ENCODE measurements at regions not wholly inside any gene's neighbourhood (a gene's known extent, or its start where the extent isn't known, plus 50 kb on each side); places are given as distances from the start of the nearest gene placed in this dataset.
"Not testable (repeated sequence)": the region's sequence is repeated elsewhere in the genome, so short reads cannot be mapped to it uniquely, and the experiment has no call there.

DNA sequence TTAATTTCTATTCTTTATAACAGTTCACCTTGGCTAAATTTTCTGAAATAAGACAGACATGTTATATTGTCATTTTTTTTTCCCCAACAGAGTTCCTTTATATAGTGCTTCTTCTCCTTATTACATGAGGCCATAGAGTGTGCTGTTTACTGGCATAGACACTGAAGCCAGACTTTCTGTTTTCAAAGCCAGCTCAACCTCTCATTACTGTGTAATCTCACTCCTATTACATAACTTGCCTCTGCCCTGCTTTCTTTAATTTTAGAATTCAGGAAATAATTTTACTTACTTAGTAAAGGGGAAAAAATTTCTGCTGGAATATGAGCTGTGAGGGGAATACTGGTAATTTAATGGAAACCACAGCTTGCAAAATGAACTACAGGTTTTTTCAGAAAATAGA is 1380.4 kb downstream of the SLITRK1 start:
- DNase-seq, result no peak

DNA sequence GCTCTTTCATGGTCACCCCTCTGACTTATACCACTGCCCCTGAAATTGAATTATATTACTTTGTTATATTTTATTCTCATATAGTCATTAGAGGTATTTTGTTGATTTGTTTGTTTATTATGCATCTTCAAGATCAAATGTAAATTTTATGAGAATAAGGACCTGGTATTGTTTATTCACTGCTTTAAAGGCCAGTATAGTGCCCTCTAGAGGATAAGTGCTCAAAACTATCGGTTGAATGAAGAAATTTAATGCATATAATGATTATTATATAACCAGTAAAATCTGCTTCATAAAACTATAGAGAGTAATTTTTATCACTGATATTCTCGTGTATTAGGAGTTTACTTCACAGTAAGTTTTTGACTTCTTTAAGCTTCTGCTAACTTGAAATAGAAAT is 1401.9 kb downstream of the SLITRK1 start:
- no peak for DNase-seq

DNA sequence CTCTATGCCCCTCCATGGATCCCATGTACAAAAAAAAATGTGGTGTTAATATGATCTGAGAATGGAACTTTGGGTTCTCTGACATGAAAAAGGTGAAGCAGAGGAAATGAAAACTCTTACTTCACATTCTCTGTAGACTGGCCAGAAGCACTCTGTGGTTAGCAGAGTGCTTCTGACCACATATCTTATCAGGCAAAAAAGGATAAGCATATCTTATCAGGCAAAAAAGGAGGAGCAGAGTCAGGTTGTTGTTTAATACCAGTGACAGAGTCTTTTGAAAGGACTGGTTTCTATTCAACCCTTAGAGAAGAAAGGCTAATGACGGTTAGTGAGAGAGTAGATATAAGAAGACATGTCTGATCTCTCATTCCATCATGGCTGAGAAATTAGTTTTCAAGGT is 1404.8 kb downstream of the SLITRK1 start:
- DNase-seq, result no peak

DNA sequence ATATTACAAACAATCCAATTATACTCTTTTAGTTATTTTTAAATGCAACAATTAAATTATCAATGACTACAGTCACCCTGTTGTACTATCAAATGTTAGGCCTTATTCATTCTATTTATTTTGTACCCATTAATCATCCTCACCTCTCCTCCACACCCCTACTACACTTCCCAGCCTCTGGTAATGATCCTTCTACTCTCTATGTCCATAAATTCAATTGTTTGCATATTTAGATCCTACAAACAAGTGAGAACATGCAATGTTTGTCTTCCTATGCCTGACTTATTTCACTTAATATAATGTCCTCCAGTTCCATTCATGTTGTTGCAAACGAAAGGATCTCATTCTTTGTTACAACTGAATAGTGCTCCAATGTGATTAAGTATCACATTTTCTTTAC is 1414.6 kb downstream of the SLITRK1 start:
- no peak for DNase-seq

DNA sequence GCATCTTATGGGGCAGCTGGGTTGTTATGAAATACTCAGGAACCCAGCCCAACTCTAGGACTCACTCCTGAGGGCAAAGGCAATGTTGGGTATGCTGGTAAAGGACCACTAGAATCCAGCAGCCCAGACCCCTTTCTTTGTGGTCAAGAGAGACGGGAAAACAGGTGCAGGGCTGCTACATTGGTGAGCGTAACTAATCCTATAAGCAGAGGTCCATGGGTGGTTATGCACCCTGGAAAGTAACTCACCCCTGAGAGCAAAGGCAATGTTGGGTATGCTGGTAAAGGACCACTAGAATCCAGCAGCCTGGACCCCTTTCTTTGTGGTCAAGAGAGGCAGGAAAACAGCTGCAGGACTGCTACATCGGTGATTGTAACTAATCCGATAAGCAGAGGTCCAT is 1422.7 kb downstream of the SLITRK1 start:
- not testable (repeated sequence) for DNase-seq

DNA sequence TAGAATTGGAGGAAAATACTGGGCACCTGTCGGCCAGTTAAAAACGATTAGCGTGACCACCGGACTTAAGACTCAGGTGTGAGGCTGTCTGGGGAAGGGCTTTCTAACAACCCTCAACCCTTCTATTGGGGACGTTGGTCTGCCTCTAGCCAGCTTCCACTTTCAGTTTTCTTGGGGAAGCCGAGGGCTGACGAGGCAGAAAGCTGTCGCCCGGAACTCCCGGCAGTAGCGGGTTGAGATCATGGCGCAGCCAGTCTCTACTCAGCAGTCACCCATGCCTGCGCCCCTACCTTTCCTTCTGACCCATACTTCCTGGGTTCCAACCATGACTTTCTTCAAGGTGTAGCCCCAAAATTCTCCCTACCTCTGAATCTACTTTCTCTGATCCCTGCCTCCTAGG is 1424.1 kb downstream of the SLITRK1 start:
- DNase-seq, result no peak

DNA sequence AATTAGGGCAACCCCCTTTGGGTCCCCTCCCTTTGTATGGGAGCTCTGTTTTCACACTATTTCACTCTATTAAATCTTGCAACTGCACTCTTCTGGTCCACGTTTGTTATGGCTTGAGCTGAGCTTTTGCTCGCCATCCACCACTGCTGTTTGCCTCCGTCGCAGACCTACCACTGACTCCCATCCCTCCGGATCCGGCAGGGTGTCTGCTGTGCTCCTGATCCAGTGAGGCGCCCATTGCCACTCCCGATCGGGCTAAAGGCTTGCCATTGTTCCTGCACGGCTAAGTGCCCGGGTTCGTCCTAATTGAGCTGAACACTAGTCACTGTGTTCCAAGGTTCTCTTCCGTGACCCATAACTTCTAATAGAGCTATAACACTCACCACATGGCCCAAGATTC is 1424.7 kb downstream of the SLITRK1 start:
- DNase-seq, result not testable (repeated sequence)

DNA sequence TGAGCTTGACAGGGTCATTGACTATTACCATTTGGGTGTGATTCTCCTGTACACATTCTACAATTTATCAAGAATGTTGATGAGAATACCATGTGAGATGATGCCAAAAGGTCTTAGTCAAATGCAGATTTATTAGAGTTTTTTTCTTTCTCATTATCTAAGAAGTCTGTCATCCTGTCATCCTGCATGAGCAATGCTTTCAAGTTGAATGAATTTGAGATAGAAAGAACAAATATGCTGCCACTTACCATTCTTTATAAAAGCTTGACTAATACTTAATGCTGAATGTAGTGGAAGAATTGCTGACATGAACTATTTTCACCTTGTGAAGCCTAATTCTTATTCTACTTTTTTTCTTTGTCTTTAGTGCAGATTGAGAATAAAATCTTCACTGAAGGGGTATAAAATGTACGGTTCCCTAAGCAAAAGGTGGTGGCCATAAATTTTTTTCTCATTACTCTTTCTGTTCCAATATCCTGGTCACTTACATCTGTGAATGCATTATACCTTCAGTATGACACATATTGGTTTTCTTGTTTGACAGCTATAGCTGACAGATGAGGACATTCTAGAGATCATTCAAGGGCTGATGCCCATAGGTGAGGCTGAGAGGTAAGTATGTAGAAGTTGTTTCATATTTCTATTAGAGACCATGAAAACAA is 1434.7 kb downstream of the SLITRK1 start:
- no peak for DNase-seq

DNA sequence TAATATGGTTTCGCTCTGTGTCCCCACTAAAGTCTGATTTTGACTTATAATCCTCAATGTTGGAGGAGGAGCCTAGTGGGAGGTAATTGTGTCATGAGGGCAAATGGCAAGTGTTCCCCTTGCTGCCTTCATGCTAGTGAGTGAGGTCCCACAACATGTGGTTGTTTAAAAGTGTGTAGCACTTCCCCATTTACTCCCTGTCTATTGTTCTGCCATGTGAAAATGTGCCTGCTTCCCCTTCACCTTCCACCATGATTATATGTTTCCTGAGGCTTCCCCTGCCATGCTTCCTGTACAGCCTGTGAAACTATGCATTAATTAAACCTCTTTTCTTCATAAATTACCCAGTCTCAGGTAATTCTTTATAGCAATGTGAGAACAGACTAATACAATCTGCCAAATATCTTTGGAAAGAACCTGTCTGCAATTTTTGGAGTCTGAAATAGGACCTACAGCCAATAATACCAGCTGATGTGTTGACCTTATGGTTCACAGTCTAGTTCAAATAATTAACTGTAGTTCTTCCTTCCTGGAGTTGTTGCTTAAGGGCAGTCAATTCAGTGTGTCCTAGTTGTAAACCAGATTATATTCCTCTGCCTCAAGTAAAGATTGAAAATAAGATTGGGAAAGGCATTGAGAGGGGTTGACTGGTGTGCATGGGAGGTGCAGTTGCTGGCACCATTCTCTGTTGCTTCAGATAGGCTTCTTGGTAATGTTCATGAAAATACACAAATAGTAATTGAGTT is 1442.9 kb downstream of the SLITRK1 start:
- no peak for DNase-seq

DNA sequence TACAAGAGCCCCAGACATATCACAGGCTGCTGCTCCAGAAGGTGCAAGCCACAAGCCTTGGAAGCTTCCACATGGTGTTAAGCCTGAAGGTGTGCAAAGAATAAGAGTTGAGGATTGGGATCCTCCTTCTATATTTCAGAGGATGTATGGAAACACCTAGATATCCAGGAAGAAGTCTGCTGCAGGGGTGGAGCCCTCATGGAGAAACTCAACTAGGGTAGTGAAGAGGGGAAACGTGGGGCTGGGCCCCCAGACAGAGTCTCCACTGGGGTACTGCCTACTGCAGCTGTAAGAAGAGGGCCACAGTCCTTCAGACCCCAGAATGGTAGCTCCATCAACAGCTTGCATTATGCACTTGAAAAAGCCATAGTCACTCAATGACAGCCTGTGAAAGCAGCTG is 1444.0 kb downstream of the SLITRK1 start:
- no peak for DNase-seq

DNA sequence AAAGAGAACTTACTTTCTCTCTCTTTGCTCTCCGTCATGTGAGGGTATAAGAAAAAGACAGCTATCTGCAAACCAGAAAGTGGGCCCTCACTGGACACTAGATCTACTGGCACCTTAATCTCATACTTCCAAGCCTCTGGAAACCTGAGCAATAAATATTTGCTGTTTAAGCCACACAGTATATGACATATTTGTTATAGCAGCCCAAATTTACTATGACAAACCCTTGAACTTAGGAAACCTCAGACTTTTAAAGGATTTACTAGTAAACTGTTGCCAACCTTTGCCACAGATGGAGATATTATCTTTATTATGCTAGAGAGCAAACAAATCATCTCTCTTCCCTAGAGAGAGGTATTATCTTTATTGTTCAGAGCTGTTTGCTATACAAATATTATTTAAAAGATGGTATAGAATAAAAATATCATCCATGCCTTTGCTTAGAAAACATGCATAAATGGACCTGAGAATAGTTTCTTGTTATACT is 1446.1 kb downstream of the SLITRK1 start:
- no peak for DNase-seq

DNA sequence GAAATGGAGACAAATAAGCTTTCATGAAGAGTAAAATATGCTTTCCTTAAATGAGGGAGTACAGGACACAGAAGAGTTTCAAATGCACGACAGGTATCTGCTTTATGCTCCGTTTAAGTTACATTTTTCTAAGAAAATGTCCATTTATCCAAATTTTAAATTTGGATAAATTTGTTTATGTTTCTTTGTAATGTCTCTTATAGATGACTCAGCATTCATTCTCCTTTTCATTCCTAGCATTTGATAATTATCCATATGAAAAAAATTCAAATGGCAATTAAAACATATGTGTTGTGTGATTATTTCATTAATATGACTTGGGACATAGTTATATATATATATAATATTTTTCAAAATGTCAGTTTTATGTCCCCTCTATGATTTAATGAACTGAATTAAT is 1449.3 kb downstream of the SLITRK1 start:
- DNase-seq, result no peak

DNA sequence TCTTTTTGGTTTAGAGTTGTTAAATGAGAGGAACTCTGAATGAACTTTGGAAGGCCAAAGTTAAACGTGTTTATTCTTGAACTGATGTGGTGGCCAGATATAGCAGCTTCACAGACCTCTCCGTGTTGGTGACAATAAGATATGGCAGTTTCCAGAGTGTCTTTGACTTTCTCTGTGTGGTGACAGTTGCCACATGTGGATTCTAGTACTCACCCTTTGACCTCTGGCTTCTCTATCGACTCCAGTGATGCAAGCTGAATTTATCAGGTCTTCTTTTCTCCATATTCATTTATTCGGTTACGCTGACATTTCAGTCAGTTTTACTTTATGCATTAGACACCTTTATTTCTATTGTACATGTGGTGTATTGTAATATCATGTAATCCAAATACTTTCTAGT is 1469.5 kb downstream of the SLITRK1 start:
- no peak for DNase-seq

DNA sequence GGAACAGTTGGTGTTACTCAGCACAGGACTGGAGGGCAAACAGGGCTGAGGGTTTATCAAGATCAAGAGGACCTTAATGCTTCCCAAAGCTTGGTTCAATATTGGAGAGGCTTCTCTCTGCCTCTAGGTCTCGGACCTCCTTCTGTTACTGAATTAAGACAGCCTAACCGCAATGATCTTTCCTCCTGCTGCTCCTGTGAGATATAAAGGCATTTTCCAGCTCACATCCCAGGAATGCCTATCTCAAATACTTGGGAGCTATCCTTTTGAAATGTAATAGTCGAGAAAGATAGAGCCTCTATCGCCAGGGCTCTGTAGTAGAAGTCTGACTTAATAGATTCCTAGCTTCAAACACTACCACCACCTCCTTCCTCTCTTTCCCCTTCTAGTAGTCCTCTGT is 1475.0 kb downstream of the SLITRK1 start:
- DNase-seq, result no peak

DNA sequence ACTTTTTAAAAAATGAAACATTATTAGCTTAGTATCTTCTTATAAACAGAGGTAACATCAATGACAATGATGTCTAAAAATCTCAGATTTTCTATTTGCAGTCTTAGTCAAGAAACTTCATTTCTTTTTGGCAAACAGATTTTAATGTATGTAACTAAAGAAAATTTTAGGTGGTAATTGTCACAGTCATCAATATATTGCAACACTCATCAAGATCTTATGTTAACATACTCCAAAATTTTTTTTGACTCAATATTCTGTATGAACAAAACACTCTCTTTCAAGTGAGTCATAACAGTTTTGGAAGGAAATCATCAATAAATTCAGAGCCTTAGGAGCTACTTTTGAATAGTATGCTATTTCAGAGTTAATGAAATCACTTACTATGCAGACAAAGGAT is 1507.6 kb downstream of the SLITRK1 start:
- DNase-seq, result no peak

DNA sequence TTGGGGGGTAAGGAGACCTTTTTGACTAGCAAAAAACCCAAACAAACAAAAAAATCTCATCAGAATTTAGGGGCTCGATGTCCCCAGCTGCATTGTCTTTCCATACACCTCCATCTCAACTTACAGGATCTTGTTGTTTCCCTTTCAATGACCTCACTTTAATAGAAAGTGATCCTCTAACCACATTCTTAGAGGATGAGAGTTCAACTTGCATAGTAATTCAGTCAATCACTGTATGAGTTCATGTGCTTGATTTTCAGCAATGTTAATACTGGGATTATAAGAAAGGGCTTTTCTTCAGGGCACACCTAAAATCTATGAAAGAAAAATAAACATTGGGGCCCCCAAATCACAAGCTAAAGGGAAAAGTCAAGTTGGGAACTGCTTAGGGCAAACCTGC is 1512.0 kb downstream of the SLITRK1 start:
- no peak for DNase-seq

DNA sequence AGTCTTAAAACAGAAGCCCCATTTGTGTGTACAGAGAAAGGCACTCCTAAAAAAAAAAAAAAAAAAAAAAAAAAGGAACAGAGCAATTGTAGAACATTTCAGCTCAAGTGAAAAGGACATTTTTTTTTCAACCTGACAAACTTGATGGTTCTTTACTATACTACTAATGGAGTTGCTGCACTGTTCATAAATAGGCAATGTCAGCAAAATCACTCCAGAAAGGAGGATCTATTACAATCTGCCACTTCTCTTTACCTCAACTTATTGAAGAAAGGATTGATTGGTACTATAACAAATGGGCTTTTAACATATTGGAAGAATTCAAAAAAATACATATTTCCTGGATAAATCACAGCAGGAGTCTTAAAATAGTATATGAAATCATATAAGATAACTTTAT is 1517.7 kb downstream of the SLITRK1 start:
- no peak for DNase-seq

DNA sequence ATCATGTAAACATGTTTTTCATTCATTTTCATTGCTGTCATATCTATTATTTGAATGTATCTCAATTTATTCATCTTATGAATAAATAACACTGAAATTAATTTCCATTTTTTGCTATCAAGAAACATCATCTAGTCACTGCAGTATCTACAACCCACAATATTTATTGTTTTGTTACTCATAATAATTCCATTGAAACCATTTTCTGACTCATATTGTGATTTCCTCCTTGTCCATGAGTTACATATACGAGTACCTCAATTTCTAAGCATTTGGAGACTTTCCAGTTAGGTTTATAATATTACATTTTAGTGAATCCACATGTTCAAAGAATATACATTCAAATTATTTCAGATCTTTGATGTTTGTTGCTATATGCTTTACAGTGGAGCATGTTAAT is 1524.0 kb downstream of the SLITRK1 start:
- no peak for DNase-seq

DNA sequence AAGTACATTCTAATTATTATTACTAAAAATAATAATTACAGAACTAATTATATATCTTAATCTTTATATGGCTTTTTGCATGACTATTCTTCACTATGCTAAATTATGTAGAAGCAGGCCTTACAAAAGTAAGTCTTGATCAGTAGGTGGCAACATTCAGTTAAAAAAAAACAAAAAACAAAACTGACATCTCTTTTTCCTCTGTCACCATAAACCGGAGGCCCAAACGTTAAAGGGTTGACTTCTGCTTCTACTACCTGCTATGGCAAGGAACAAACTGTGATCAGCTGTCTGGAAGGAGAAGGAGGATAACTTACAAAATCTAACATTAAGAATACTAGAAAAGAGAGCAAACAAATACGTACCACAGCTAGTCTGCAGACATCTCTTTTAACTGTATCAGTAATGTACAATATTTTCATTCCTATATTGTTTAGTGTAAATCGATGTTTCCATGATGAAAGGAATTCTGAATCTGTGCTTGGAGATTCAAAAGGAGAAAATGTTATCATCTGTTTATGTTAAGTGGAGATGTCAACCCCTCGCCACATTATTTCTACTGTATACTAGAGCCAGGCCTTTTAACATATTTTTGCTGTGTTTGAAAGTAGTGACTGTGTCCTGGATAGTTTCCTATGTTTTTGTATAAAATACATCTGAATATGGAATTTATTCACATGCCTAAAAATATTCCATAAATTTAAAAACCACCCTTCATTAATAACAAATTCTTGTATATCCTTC is 1525.4 kb downstream of the SLITRK1 start:
- DNase-seq, result no peak

DNA sequence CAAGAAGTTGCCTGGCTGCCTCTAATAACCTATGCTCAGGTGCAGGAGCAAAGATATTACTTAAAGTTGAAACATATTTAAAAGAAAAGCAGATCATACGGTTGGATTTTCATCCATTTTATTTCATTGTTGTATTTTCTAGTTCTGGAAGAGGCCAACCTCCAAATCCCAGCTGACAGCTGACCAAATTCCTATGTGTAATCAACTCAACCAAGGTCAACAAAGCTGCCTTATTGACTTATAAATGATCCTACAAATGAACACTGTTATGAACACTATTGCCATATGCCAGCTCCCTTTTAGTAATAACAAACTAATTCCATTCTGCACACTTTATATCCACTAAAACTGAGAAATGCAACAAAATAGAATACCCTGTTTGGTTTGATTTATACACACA is 1537.4 kb downstream of the SLITRK1 start:
- DNase-seq, result no peak

DNA sequence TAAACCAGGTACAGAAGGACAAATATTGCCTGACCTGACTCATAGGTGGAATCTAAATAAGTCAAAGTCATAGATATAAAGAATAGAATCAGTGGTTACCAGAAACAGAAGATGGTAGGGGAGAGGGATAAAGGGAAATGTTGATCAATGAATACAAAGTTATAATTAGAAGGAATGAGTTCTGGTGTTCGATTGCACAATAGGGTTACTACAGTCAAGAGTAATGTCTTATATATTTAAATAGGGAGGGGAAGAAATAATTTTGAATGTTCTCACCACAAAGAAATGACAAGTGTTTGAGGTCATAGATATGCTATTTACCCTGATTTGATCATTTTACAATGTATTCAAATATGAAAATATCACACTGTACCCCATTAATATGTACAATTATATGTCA is 1541.2 kb downstream of the SLITRK1 start:
- no peak for DNase-seq

DNA sequence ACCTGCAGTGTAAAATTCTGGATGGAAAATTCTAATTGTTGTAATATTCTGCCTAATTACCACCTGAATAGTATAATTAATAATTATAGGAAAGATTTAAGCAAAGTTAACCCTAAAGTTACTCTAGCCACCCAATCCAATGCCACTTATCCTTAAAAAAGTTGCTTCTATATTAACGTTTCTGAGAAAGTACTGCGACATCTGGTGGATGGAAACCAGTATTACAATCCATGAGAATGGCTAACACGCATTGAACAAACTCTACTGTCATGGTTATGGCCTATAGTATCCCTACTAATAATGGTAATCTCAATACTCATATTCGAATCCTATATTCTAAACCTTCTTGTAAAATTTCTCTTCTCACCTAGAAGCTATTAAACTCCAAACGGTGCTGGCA is 1551.8 kb downstream of the SLITRK1 start:
- no peak for DNase-seq

DNA sequence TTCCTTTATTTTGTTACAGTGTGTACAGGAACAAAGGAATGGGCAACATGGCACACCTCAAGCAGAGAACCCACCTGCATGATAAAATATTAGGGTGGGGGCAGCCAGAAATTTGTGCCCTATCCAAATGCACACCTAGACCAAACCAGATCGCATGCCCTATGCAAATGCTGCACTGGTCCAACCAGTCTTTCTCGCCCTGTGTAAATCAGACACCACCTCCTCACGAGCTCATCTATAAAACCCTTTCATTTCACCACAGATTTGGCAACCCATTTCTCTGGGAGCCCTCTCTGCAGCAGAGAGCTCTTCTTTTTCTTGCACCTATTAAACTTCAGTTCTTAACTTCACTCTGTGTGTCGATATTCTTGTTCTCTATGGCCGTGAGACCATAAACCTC is 1559.2 kb downstream of the SLITRK1 start:
- DNase-seq, result no peak

DNA sequence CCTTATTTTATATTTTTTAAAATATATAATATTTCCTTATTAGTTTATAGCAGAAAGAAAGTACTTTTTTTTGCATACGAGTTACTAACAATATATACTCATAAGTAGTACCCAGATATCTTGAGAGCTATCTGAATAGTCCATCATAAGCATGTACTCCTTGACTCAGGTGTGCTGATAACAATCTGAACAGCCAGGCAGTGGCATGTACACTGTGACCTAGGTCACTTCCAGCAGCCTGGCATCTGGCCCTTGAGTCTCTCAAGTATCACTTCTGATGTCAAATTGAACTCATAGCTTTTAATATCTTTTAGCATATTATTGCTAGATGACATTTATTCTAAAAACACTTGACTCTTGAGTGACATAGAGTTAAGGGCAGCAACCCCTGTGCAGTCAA is 1576.7 kb downstream of the SLITRK1 start:
- DNase-seq, result no peak

All from CD4-positive, alpha-beta T cell treated with Interleukin-15 for 1 hour (primary cell).